ENCODE measurements at regions not wholly inside any gene's neighbourhood (a gene's known extent, or its start where the extent isn't known, plus 50 kb on each side); places are given as distances from the start of the nearest gene placed in this dataset.
"Not testable (repeated sequence)": the region's sequence is repeated elsewhere in the genome, so short reads cannot be mapped to it uniquely, and the experiment has no call there.

GRCh38 chr5:81834021-81834660 is 83.2 kb upstream of the SSBP2 start:
- Mint-ChIP-seq H3K4me3 (no peak overlapping the region), H3K9me3 (no peaks in the 10 kb centered on the region), H3K36me3 (ENCODE audit: insufficient read depth) (peaks cover 3% of the 10 kb centered on the region), H3K4me1 (ENCODE audit: low read depth in 2 of 2) (peaks cover 3 to 6% of the 10 kb centered on the region in 2 donors), H3K27me3 (peaks cover 0 to 9% of the 10 kb centered on the region in 2 donors), H3K27ac (no peak overlapping the region)
- DNase-seq (no peak), ATAC-seq (replicated peaks) (no peak)

- Mint-ChIP-seq H3K9me3 (no peaks in the 10 kb centered on the region), H3K4me1 (ENCODE audit: low read depth in 2 of 2) (no peaks in the 10 kb centered on the region), H3K27ac (no peak overlapping the region), H3K36me3 (ENCODE audit: insufficient read depth) (no peaks in the 10 kb centered on the region), H3K4me3 (no peak overlapping the region), H3K27me3 (peaks cover 0 to 9% of the 10 kb centered on the region in 2 donors)
- ATAC-seq (replicated peaks) (no peak), DNase-seq (no peak)
Measured at GRCh38 chr5:81830596-81830995, 79.7 kb upstream of the SSBP2 start.

GRCh38 chr5:81829242-81829641 is 78.3 kb upstream of the SSBP2 start:
- H3K36me3 Mint-ChIP-seq (ENCODE audit: insufficient read depth) = no peaks in the 10 kb centered on the region
- peaks cover 0 to 1% of the 10 kb centered on the region in 2 donors for H3K4me1 Mint-ChIP-seq (ENCODE audit: low read depth in 2 of 2)
- DNase-seq (no peak), ATAC-seq (replicated peaks) (no peak)
- no peaks in the 10 kb centered on the region for H3K9me3 Mint-ChIP-seq
- H3K27ac Mint-ChIP-seq = no peak overlapping the region
- peaks cover 0 to 7% of the 10 kb centered on the region in 2 donors for H3K27me3 Mint-ChIP-seq
- H3K4me3 Mint-ChIP-seq = no peak overlapping the region

GRCh38 chr5:81827500-81827899 is 76.6 kb upstream of the SSBP2 start:
- Mint-ChIP-seq H3K27ac (no peak overlapping the region), H3K9me3 (no peaks in the 10 kb centered on the region)

GRCh38 chr5:81826128-81826527 is 75.2 kb upstream of the SSBP2 start:
- no peak overlapping the region for H3K4me3 Mint-ChIP-seq
- H3K9me3 Mint-ChIP-seq = no peaks in the 10 kb centered on the region

More at GRCh38 chr5:81827500-81827899, 76.6 kb upstream of the SSBP2 start:
- ATAC-seq (replicated peaks) (no peak), DNase-seq (no peak)
- no peak overlapping the region for H3K4me3 Mint-ChIP-seq
- no peaks in the 10 kb centered on the region for H3K27me3 Mint-ChIP-seq
- H3K36me3 Mint-ChIP-seq (ENCODE audit: insufficient read depth) = no peaks in the 10 kb centered on the region
- H3K4me1 Mint-ChIP-seq (ENCODE audit: low read depth in 2 of 2) = peaks cover 0 to 1% of the 10 kb centered on the region in 2 donors

GRCh38 chr5:81825237-81825636 is 74.3 kb upstream of the SSBP2 start:
- DNase-seq (no peak), ATAC-seq (replicated peaks) (no peak)
- Mint-ChIP-seq H3K27ac (no peak overlapping the region), H3K4me1 (ENCODE audit: low read depth in 2 of 2) (peaks cover 2 to 3% of the 10 kb centered on the region in 2 donors), H3K9me3 (no peaks in the 10 kb centered on the region), H3K27me3 (no peaks in the 10 kb centered on the region), H3K36me3 (ENCODE audit: insufficient read depth) (no peaks in the 10 kb centered on the region), H3K4me3 (no peak overlapping the region)

More at GRCh38 chr5:81826128-81826527, 75.2 kb upstream of the SSBP2 start:
- no peaks in the 10 kb centered on the region for H3K27me3 Mint-ChIP-seq
- H3K27ac Mint-ChIP-seq = no peak overlapping the region
- no peaks in the 10 kb centered on the region for H3K36me3 Mint-ChIP-seq (ENCODE audit: insufficient read depth)
- ATAC-seq (replicated peaks) (no peak), DNase-seq (no peak)
- H3K4me1 Mint-ChIP-seq (ENCODE audit: low read depth in 2 of 2) = peaks cover 0 to 1% of the 10 kb centered on the region in 2 donors

GRCh38 chr5:81823736-81824135 is 72.8 kb upstream of the SSBP2 start:
- H3K9me3 Mint-ChIP-seq; H3K27me3 Mint-ChIP-seq; H3K27ac Mint-ChIP-seq; DNase-seq; H3K36me3 Mint-ChIP-seq (ENCODE audit: insufficient read depth); ATAC-seq (replicated peaks); H3K4me3 Mint-ChIP-seq: not testable (repeated sequence)
- peaks cover 9 to 15% of the 10 kb centered on the region in 2 donors for H3K4me1 Mint-ChIP-seq (ENCODE audit: low read depth in 2 of 2)

- H3K36me3 Mint-ChIP-seq (ENCODE audit: insufficient read depth) = no peaks in the 10 kb centered on the region
- no peak overlapping the region for H3K4me3 Mint-ChIP-seq
- peaks cover 0 to 6% of the 10 kb centered on the region in 2 donors for H3K27me3 Mint-ChIP-seq
- DNase-seq (no peak), ATAC-seq (replicated peaks) (no peak)
- peaks cover 13 to 19% of the 10 kb centered on the region in 2 donors for H3K4me1 Mint-ChIP-seq (ENCODE audit: low read depth in 2 of 2)
- H3K27ac Mint-ChIP-seq = no peak overlapping the region
- no peaks in the 10 kb centered on the region for H3K9me3 Mint-ChIP-seq
Measured at GRCh38 chr5:81820863-81821262, 70.0 kb upstream of the SSBP2 start.

- H3K36me3 Mint-ChIP-seq (ENCODE audit: insufficient read depth) = no peaks in the 10 kb centered on the region
- H3K9me3 Mint-ChIP-seq = no peaks in the 10 kb centered on the region
- peaks cover 0 to 6% of the 10 kb centered on the region in 2 donors for H3K27me3 Mint-ChIP-seq
- DNase-seq (no peak), ATAC-seq (replicated peaks) (no peak)
- H3K27ac Mint-ChIP-seq = peak overlapping the region; percentile 47 to 68
- H3K4me1 Mint-ChIP-seq (ENCODE audit: low read depth in 2 of 2) = peaks cover 13 to 19% of the 10 kb centered on the region in 2 donors
- H3K4me3 Mint-ChIP-seq = no peak overlapping the region
Measured at GRCh38 chr5:81820318-81820636, 69.4 kb upstream of the SSBP2 start.

GRCh38 chr5:81819556-81820317 is 68.8 kb upstream of the SSBP2 start:
- Mint-ChIP-seq H3K27ac (peak overlapping the region; percentile 47 to 68), H3K27me3 (peaks cover 0 to 8% of the 10 kb centered on the region in 2 donors), H3K4me3 (no peak overlapping the region), H3K4me1 (ENCODE audit: low read depth in 2 of 2) (peaks cover 13 to 19% of the 10 kb centered on the region in 2 donors), H3K36me3 (ENCODE audit: insufficient read depth) (no peaks in the 10 kb centered on the region), H3K9me3 (no peaks in the 10 kb centered on the region)
- ATAC-seq (replicated peaks) (no peak), DNase-seq (no peak)

- no peak overlapping the region for H3K27ac Mint-ChIP-seq
- ATAC-seq (replicated peaks) (peak; percentile 80), DNase-seq (no peak)
- peaks cover 15 to 22% of the 10 kb centered on the region in 2 donors for H3K27me3 Mint-ChIP-seq
- no peak overlapping the region for H3K4me3 Mint-ChIP-seq
- H3K9me3 Mint-ChIP-seq = no peaks in the 10 kb centered on the region
- no peaks in the 10 kb centered on the region for H3K36me3 Mint-ChIP-seq (ENCODE audit: insufficient read depth)
- peaks cover 12 to 19% of the 10 kb centered on the region in 2 donors for H3K4me1 Mint-ChIP-seq (ENCODE audit: low read depth in 2 of 2)
Measured at GRCh38 chr5:81817980-81818379, 67.1 kb upstream of the SSBP2 start.

GRCh38 chr5:81817086-81817485 is 66.2 kb upstream of the SSBP2 start:
- DNase-seq (no peak), ATAC-seq (replicated peaks) (no peak)
- peaks cover 12 to 19% of the 10 kb centered on the region in 2 donors for H3K4me1 Mint-ChIP-seq (ENCODE audit: low read depth in 2 of 2)
- peaks cover 15 to 22% of the 10 kb centered on the region in 2 donors for H3K27me3 Mint-ChIP-seq
- H3K36me3 Mint-ChIP-seq (ENCODE audit: insufficient read depth) = no peaks in the 10 kb centered on the region
- H3K4me3 Mint-ChIP-seq = no peak overlapping the region
- no peaks in the 10 kb centered on the region for H3K9me3 Mint-ChIP-seq
- no peak overlapping the region for H3K27ac Mint-ChIP-seq

GRCh38 chr5:81815321-81815720 is 64.4 kb upstream of the SSBP2 start:
- Mint-ChIP-seq H3K27me3 (peaks cover 15 to 28% of the 10 kb centered on the region in 2 donors), H3K4me3 (no peak overlapping the region), H3K9me3 (no peaks in the 10 kb centered on the region), H3K36me3 (ENCODE audit: insufficient read depth) (no peaks in the 10 kb centered on the region), H3K27ac (no peak overlapping the region), H3K4me1 (ENCODE audit: low read depth in 2 of 2) (peaks cover 10 to 18% of the 10 kb centered on the region in 2 donors)
- DNase-seq = no peak
- no peak for ATAC-seq (replicated peaks)

GRCh38 chr5:81808106-81808505 is 57.2 kb upstream of the SSBP2 start:
- Mint-ChIP-seq H3K36me3 (ENCODE audit: insufficient read depth) (no peaks in the 10 kb centered on the region), H3K27me3 (peaks cover under 1 to 6% of the 10 kb centered on the region in 2 donors), H3K4me3 (no peak overlapping the region), H3K4me1 (ENCODE audit: low read depth in 2 of 2) (peaks cover 6 to 8% of the 10 kb centered on the region in 2 donors), H3K9me3 (peaks cover 0 to 9% of the 10 kb centered on the region in 2 donors), H3K27ac (no peak overlapping the region)
- DNase-seq (no peak), ATAC-seq (replicated peaks) (no peak)
